ENCODE measurements at regions not wholly inside any gene's neighbourhood (a gene's known extent, or its start where the extent isn't known, plus 50 kb on each side); places are given as distances from the start of the nearest gene placed in this dataset.

- no peak for ATAC-seq
- Mint-ChIP-seq H3K4me3 (no peak overlapping the region), H3K27ac (no peak overlapping the region), H3K4me1 (ENCODE audit: low read depth) (no peaks in the 10 kb centered on the region), H3K36me3 (ENCODE audit: low read depth) (no peaks in the 10 kb centered on the region), H3K9me3 (ENCODE audit: insufficient read depth) (no peaks in the 10 kb centered on the region), H3K27me3 (ENCODE audit: low read depth) (no peaks in the 10 kb centered on the region)
- POLR2A ChIA-PET = interaction anchor here (0.6 to 0.7 kb wide), 2 partner anchors 54 to 494 kb away, joined by 3 read pairs; no protein-coding TSS in a partner anchor
- DNase-seq = no peak
- CTCF ChIA-PET = interaction anchor here (1.1 to 1.4 kb wide), 2 partner anchors 16 to 19 kb away, joined by 3 read pairs; no protein-coding TSS in a partner anchor
Observed at GRCh38 chr2:144048631-144049060, 471.3 kb downstream of the ZEB2 start.

DNA sequence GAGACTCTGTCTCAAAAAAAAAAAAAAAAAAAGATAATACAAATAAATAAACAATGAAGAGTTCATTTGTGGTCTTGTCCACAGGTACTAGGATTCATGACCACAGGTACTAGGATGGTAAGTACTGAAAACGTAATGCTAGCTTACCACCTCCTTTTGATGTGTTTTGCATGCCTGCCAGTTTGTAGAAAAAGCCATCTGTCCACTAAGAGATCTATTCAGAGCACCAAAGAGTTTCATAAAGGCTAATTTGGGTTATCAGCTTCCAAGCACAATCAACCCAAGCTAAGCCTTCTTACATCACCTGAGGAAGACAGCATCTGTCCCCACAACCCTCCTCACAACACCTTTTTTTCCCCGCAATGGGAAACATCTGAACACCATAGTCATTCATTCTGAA, 477.2 kb downstream of the ZEB2 start:
- POLR2A ChIA-PET = no interaction called here
- CTCF ChIA-PET = no interaction called here
- DNase-seq = no peak
- Mint-ChIP-seq H3K4me3 (no peak overlapping the region), H3K9me3 (ENCODE audit: insufficient read depth) (no peaks in the 10 kb centered on the region), H3K4me1 (ENCODE audit: low read depth) (no peaks in the 10 kb centered on the region), H3K27ac (no peak overlapping the region), H3K27me3 (ENCODE audit: low read depth) (no peaks in the 10 kb centered on the region), H3K36me3 (ENCODE audit: low read depth) (no peaks in the 10 kb centered on the region)
- no peak for ATAC-seq

GRCh38 chr2:144041612-144042011, 478.3 kb downstream of the ZEB2 start:
- H3K27ac Mint-ChIP-seq = no peak overlapping the region
- ChIA-PET CTCF (no interaction called here), POLR2A (no interaction called here)
- no peaks in the 10 kb centered on the region for H3K36me3 Mint-ChIP-seq (ENCODE audit: low read depth)
- H3K27me3 Mint-ChIP-seq (ENCODE audit: low read depth) = no peaks in the 10 kb centered on the region
- H3K9me3 Mint-ChIP-seq (ENCODE audit: insufficient read depth) = no peaks in the 10 kb centered on the region
- ATAC-seq (no peak), DNase-seq (no peak)
- H3K4me3 Mint-ChIP-seq = no peak overlapping the region
- H3K4me1 Mint-ChIP-seq (ENCODE audit: low read depth) = no peaks in the 10 kb centered on the region

GRCh38 chr2:144040834-144041233, 479.1 kb downstream of the ZEB2 start:
- H3K27ac Mint-ChIP-seq = no peak overlapping the region
- no peak for ATAC-seq
- ChIA-PET POLR2A (no interaction called here), CTCF (no interaction called here)
- no peaks in the 10 kb centered on the region for H3K27me3 Mint-ChIP-seq (ENCODE audit: low read depth)
- H3K4me1 Mint-ChIP-seq (ENCODE audit: low read depth) = no peaks in the 10 kb centered on the region
- H3K36me3 Mint-ChIP-seq (ENCODE audit: low read depth) = no peaks in the 10 kb centered on the region
- DNase-seq = no peak
- no peak overlapping the region for H3K4me3 Mint-ChIP-seq
- H3K9me3 Mint-ChIP-seq (ENCODE audit: insufficient read depth) = no peaks in the 10 kb centered on the region

- H3K4me1 Mint-ChIP-seq (ENCODE audit: low read depth) = peaks cover 5% of the 10 kb centered on the region
- H3K9me3 Mint-ChIP-seq (ENCODE audit: insufficient read depth) = peaks cover 7% of the 10 kb centered on the region
- H3K4me3 Mint-ChIP-seq = no peak overlapping the region
- ChIA-PET POLR2A (interaction anchor here (0.7 kb wide), 1 partner anchor 782 kb away, joined by 3 read pairs; no protein-coding TSS in a partner anchor), CTCF (no interaction called here)
- no peak overlapping the region for H3K27ac Mint-ChIP-seq
- H3K36me3 Mint-ChIP-seq (ENCODE audit: low read depth) = peaks cover 11% of the 10 kb centered on the region
- no peaks in the 10 kb centered on the region for H3K27me3 Mint-ChIP-seq (ENCODE audit: low read depth)
- no peak for DNase-seq
- no peak for ATAC-seq
Observed at GRCh38 chr2:144032566-144032965, 487.4 kb downstream of the ZEB2 start.

GRCh38 chr2:144030791-144031190, 489.1 kb downstream of the ZEB2 start:
- peaks cover 11% of the 10 kb centered on the region for H3K36me3 Mint-ChIP-seq (ENCODE audit: low read depth)
- ChIA-PET CTCF (no interaction called here), POLR2A (no interaction called here)
- ATAC-seq (no peak), DNase-seq (no peak)
- peaks cover 7% of the 10 kb centered on the region for H3K9me3 Mint-ChIP-seq (ENCODE audit: insufficient read depth)
- no peak overlapping the region for H3K27ac Mint-ChIP-seq
- peaks cover 5% of the 10 kb centered on the region for H3K4me1 Mint-ChIP-seq (ENCODE audit: low read depth)
- no peak overlapping the region for H3K4me3 Mint-ChIP-seq
- no peaks in the 10 kb centered on the region for H3K27me3 Mint-ChIP-seq (ENCODE audit: low read depth)

GRCh38 chr2:144027593-144027992, 492.3 kb downstream of the ZEB2 start:
- H3K4me1 Mint-ChIP-seq (ENCODE audit: low read depth) = peaks cover 3% of the 10 kb centered on the region
- ChIA-PET CTCF (no interaction called here), POLR2A (no interaction called here)
- H3K36me3 Mint-ChIP-seq (ENCODE audit: low read depth) = peaks cover 5% of the 10 kb centered on the region
- H3K4me3 Mint-ChIP-seq = no peak overlapping the region
- H3K27me3 Mint-ChIP-seq (ENCODE audit: low read depth) = no peaks in the 10 kb centered on the region
- DNase-seq (no peak), ATAC-seq (no peak)
- H3K9me3 Mint-ChIP-seq (ENCODE audit: insufficient read depth) = no peaks in the 10 kb centered on the region
- H3K27ac Mint-ChIP-seq = no peak overlapping the region

- Mint-ChIP-seq H3K4me1 (ENCODE audit: low read depth) (no peaks in the 10 kb centered on the region), H3K36me3 (ENCODE audit: low read depth) (peaks cover 2% of the 10 kb centered on the region), H3K27ac (no peak overlapping the region), H3K27me3 (ENCODE audit: low read depth) (no peaks in the 10 kb centered on the region), H3K4me3 (no peak overlapping the region), H3K9me3 (ENCODE audit: insufficient read depth) (no peaks in the 10 kb centered on the region)
- ChIA-PET CTCF (no interaction called here), POLR2A (no interaction called here)
- no peak for DNase-seq
- ATAC-seq = no peak
Observed at GRCh38 chr2:144026753-144027152, 493.2 kb downstream of the ZEB2 start.

GRCh38 chr2:144020047-144020446, 499.9 kb downstream of the ZEB2 start:
- Mint-ChIP-seq H3K4me3 (no peak overlapping the region), H3K27me3 (ENCODE audit: low read depth) (no peaks in the 10 kb centered on the region), H3K9me3 (ENCODE audit: insufficient read depth) (no peaks in the 10 kb centered on the region), H3K27ac (no peak overlapping the region), H3K4me1 (ENCODE audit: low read depth) (no peaks in the 10 kb centered on the region), H3K36me3 (ENCODE audit: low read depth) (peaks cover 4% of the 10 kb centered on the region)
- ATAC-seq (no peak), DNase-seq (no peak)
- ChIA-PET CTCF (no interaction called here), POLR2A (no interaction called here)

DNA sequence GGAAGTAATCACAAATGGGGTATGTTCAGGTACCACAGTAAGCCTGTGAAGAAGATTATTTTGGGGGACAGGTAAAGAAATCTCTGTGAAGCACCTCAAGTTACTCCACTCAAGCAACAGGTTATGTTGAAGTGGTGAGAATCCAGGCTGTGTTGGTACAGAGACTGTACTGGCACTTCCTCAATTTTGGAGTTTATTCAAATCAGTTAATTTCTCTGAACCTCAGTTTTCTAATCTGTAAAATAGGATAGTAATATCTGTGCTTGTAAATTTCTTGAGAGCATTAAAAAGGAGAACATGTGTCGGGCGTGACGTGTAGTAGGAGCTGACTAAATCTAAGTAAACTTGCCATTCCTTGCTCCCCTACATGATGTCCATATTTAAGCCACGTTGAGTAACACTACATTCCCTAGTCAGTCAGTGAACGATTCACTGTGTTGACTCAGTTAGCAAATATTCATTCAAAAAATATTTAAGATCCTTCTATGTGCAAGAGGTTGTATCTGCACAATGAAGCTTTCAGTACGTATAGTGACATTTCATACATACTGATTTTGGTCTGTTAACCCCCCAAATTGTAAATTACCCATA, 504.2 kb downstream of the ZEB2 start:
- Mint-ChIP-seq H3K27me3 (ENCODE audit: low read depth) (no peaks in the 10 kb centered on the region), H3K27ac (no peak overlapping the region), H3K9me3 (ENCODE audit: insufficient read depth) (no peaks in the 10 kb centered on the region), H3K4me3 (no peak overlapping the region), H3K36me3 (ENCODE audit: low read depth) (peaks cover 1% of the 10 kb centered on the region), H3K4me1 (ENCODE audit: low read depth) (no peaks in the 10 kb centered on the region)
- CTCF ChIA-PET = no interaction called here
- no peak for ATAC-seq
- no peak for DNase-seq
- POLR2A ChIA-PET = no interaction called here

DNA sequence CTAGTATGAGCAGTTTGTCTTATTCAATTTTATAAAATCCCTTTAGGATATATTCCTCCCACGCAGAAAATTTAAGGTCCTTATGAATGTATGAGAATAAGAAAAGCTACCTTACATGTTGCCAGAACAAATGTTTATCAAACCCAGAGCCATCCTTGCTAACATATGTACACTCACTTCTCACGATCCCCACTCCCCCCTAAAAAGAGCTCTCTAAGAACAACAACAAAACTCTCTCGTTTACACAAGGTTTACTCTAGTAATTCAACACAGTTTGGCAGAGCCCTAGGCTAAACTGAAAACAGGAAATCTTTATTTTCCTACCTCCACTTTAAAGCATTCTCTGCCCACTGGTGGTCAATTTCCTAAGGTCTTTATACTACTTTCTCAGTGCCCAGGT, 504.9 kb downstream of the ZEB2 start:
- ChIA-PET POLR2A (no interaction called here), CTCF (interaction anchor here (0.7 kb wide), 1 partner anchor 942 kb away, joined by 3 read pairs; no protein-coding TSS in a partner anchor)
- peaks cover 1% of the 10 kb centered on the region for H3K36me3 Mint-ChIP-seq (ENCODE audit: low read depth)
- no peaks in the 10 kb centered on the region for H3K9me3 Mint-ChIP-seq (ENCODE audit: insufficient read depth)
- ATAC-seq (no peak), DNase-seq (no peak)
- H3K27me3 Mint-ChIP-seq (ENCODE audit: low read depth) = no peaks in the 10 kb centered on the region
- H3K27ac Mint-ChIP-seq = no peak overlapping the region
- H3K4me3 Mint-ChIP-seq = no peak overlapping the region
- no peaks in the 10 kb centered on the region for H3K4me1 Mint-ChIP-seq (ENCODE audit: low read depth)

DNA sequence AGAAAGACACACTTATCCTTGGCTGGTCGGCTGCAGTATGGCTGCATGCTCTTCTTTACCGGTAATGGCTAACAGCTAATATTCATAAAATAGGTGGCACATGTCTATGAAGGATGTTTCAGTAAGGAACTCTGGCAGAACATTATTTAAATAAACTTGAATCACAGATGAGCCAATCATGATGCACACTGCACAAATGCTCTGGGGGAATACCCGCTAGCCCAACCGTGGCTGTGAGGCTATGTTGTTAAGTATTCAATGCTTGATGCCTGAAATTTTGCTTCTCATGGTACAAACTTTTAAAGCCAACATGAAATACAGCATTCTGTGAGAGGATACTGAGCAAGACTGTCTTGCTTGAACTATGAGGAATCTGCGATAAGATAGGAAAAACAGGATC, 505.8 kb downstream of the ZEB2 start:
- CTCF ChIA-PET = no interaction called here
- ATAC-seq = no peak
- POLR2A ChIA-PET = no interaction called here
- no peak overlapping the region for H3K27ac Mint-ChIP-seq
- peaks cover 1% of the 10 kb centered on the region for H3K36me3 Mint-ChIP-seq (ENCODE audit: low read depth)
- no peaks in the 10 kb centered on the region for H3K27me3 Mint-ChIP-seq (ENCODE audit: low read depth)
- H3K9me3 Mint-ChIP-seq (ENCODE audit: insufficient read depth) = no peaks in the 10 kb centered on the region
- no peak for DNase-seq
- H3K4me3 Mint-ChIP-seq = no peak overlapping the region
- H3K4me1 Mint-ChIP-seq (ENCODE audit: low read depth) = no peaks in the 10 kb centered on the region

DNA sequence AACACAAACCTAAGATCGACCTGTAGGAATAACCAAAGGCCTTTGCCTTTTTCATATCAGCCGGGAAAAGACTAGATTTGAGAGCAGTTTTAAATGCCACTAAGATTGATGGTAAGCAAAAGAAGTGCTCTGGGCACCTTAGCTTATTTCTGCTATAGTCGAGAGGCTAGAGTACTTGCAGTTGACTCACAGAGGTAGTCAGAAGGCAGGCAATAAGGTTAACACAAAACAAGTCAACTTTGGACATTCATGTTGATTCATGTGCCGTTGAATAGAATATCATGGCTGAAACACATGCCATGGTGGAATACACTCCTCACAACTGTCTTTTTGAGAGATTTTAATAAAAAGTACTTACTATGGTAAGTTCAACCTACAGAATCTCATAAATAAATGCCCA, 507.6 kb downstream of the ZEB2 start:
- ChIA-PET CTCF (no interaction called here), POLR2A (no interaction called here)
- H3K27ac Mint-ChIP-seq = no peak overlapping the region
- H3K27me3 Mint-ChIP-seq (ENCODE audit: low read depth) = no peaks in the 10 kb centered on the region
- no peak overlapping the region for H3K4me3 Mint-ChIP-seq
- H3K4me1 Mint-ChIP-seq (ENCODE audit: low read depth) = no peaks in the 10 kb centered on the region
- no peaks in the 10 kb centered on the region for H3K9me3 Mint-ChIP-seq (ENCODE audit: insufficient read depth)
- no peak for ATAC-seq
- DNase-seq = no peak
- no peaks in the 10 kb centered on the region for H3K36me3 Mint-ChIP-seq (ENCODE audit: low read depth)
